Tongue (tissue), 1 donor: ENCODE measurements at regions not wholly inside any gene's neighbourhood (a gene's known extent, or its start where the extent isn't known, plus 50 kb on each side); places are given as distances from the start of the nearest gene placed in this dataset.

Source experiments
- DNase-seq: peaks from one replicate; pipeline ENCODE4 v3.0.0-alpha.2; 2015

- no peak for DNase-seq
Observed at GRCh38 chr17:59451706-59452105, 113.7 kb upstream of the DHX40 start.

- no peak for DNase-seq
Observed at GRCh38 chr17:59454633-59455105, 110.7 kb upstream of the DHX40 start.

- no peak for DNase-seq
Observed at GRCh38 chr17:59456428-59456827, 109.0 kb upstream of the DHX40 start.

- DNase-seq = no peak
Observed at GRCh38 chr17:59456923-59457615, 108.3 kb upstream of the DHX40 start.

GRCh38 chr17:59462385-59462784, 103.0 kb upstream of the DHX40 start:
- DNase-seq = no peak

GRCh38 chr17:59464246-59464645, 101.2 kb upstream of the DHX40 start:
- DNase-seq = no peak

- DNase-seq = no peak
Observed at GRCh38 chr17:59465949-59466307, 99.5 kb upstream of the DHX40 start.

GRCh38 chr17:59466946-59467801, 98.2 kb upstream of the DHX40 start:
- DNase-seq = no peak

GRCh38 chr17:59469786-59470485, 95.5 kb upstream of the DHX40 start:
- DNase-seq = no peak

- DNase-seq = no peak
Observed at GRCh38 chr17:59470624-59471297, 94.6 kb upstream of the DHX40 start.

- no peak for DNase-seq
Observed at GRCh38 chr17:59476413-59476812, 89.0 kb upstream of the DHX40 start.

- no peak for DNase-seq
Observed at GRCh38 chr17:59479141-59479540, 86.3 kb upstream of the DHX40 start.

- no peak for DNase-seq
Observed at GRCh38 chr17:59483860-59484259, 81.5 kb upstream of the DHX40 start.

GRCh38 chr17:59485015-59485414, 80.4 kb upstream of the DHX40 start:
- DNase-seq = no peak

GRCh38 chr17:59485946-59486345, 79.5 kb upstream of the DHX40 start:
- peak; percentile 27 for DNase-seq

- no peak for DNase-seq
Observed at GRCh38 chr17:59487161-59487873, 78.1 kb upstream of the DHX40 start.

- DNase-seq = no peak
Observed at GRCh38 chr17:59488805-59489204, 76.6 kb upstream of the DHX40 start.

- peak; percentile 84 for DNase-seq
Observed at GRCh38 chr17:59490216-59490615, 75.2 kb upstream of the DHX40 start.

- DNase-seq = no peak
Observed at GRCh38 chr17:59491353-59492090, 73.9 kb upstream of the DHX40 start.

GRCh38 chr17:59492091-59492451, 73.3 kb upstream of the DHX40 start:
- no peak for DNase-seq

- DNase-seq = no peak
Observed at GRCh38 chr17:59493867-59494266, 71.5 kb upstream of the DHX40 start.
